T-helper 1 cell treated with Interleukin-12 subunit alpha and Interleukin-12 subunit beta and Interleukin-4 antibody, amounts not matched to agents 30 μg/mL and 1 μg/mL, for 36 hours (primary cell): ENCODE measurements at regions not wholly inside any gene's neighbourhood (a gene's known extent, or its start where the extent isn't known, plus 50 kb on each side); places are given as distances from the start of the nearest gene placed in this dataset.
"Not testable (repeated sequence)": the region's sequence is repeated elsewhere in the genome, so short reads cannot be mapped to it uniquely, and the experiment has no call there.

Source experiments
- H3K27ac Mint-ChIP-seq: one replicate; pipeline ENCODE4 v1.8.0; 2021; ENCODE audit warnings: mild to moderate bottlenecking, mixed read lengths
- H3K27me3 Mint-ChIP-seq: one replicate; pipeline ENCODE4 v1.8.0; 2021; ENCODE audit warnings: low read depth, mixed read lengths
- H3K36me3 Mint-ChIP-seq: one replicate; pipeline ENCODE4 v1.8.0; 2021; ENCODE audit warnings: low read depth, mixed read lengths
- H3K4me1 Mint-ChIP-seq: one replicate; pipeline ENCODE4 v1.8.0; 2021; ENCODE audit warnings: low read depth, mixed read lengths
- H3K4me3 Mint-ChIP-seq: one replicate; pipeline ENCODE4 v1.8.0; 2021; ENCODE audit warnings: mild to moderate bottlenecking, moderate library complexity, mixed read lengths
- H3K9me3 Mint-ChIP-seq: one replicate; pipeline ENCODE4 v1.8.0; 2021; ENCODE audit warnings: mixed read lengths

- H3K36me3 Mint-ChIP-seq, result no peaks in the 10 kb centered on the region
Measured at GRCh38 chr11:134592391-134592990, 180.4 kb upstream of the B3GAT1 start.

GRCh38 chr11:134591338-134591737, 179.3 kb upstream of the B3GAT1 start:
- Mint-ChIP-seq H3K9me3 (no peaks in the 10 kb centered on the region), H3K27ac (no peak overlapping the region), H3K36me3 (no peaks in the 10 kb centered on the region), H3K4me1 (no peaks in the 10 kb centered on the region), H3K4me3 (no peak overlapping the region), H3K27me3 (peaks cover 30% of the 10 kb centered on the region)

More at GRCh38 chr11:134592391-134592990, 180.4 kb upstream of the B3GAT1 start:
- no peak overlapping the region for H3K27ac Mint-ChIP-seq
- H3K27me3 Mint-ChIP-seq, result peaks cover 30% of the 10 kb centered on the region
- H3K4me3 Mint-ChIP-seq, result no peak overlapping the region
- no peaks in the 10 kb centered on the region for H3K9me3 Mint-ChIP-seq
- H3K4me1 Mint-ChIP-seq, result no peaks in the 10 kb centered on the region

GRCh38 chr11:134589129-134589528, 177.1 kb upstream of the B3GAT1 start:
- H3K4me3 Mint-ChIP-seq, result no peak overlapping the region
- no peaks in the 10 kb centered on the region for H3K9me3 Mint-ChIP-seq
- H3K27me3 Mint-ChIP-seq, result peaks cover 15% of the 10 kb centered on the region
- no peaks in the 10 kb centered on the region for H3K36me3 Mint-ChIP-seq
- H3K4me1 Mint-ChIP-seq, result no peaks in the 10 kb centered on the region
- H3K27ac Mint-ChIP-seq, result no peak overlapping the region

GRCh38 chr11:134588460-134589110, 176.5 kb upstream of the B3GAT1 start:
- not testable (repeated sequence) for H3K36me3 Mint-ChIP-seq, H3K27ac Mint-ChIP-seq, H3K4me3 Mint-ChIP-seq, H3K4me1 Mint-ChIP-seq, H3K9me3 Mint-ChIP-seq
- peaks cover 15% of the 10 kb centered on the region for H3K27me3 Mint-ChIP-seq

- H3K4me3 Mint-ChIP-seq, result no peak overlapping the region
- no peaks in the 10 kb centered on the region for H3K9me3 Mint-ChIP-seq
- H3K27me3 Mint-ChIP-seq, result peaks cover 17% of the 10 kb centered on the region
- H3K27ac Mint-ChIP-seq, result no peak overlapping the region
- no peaks in the 10 kb centered on the region for H3K36me3 Mint-ChIP-seq
- H3K4me1 Mint-ChIP-seq, result peaks cover 9% of the 10 kb centered on the region
Measured at GRCh38 chr11:134587345-134587744, 175.3 kb upstream of the B3GAT1 start.

- no peaks in the 10 kb centered on the region for H3K9me3 Mint-ChIP-seq
- peaks cover 15% of the 10 kb centered on the region for H3K27me3 Mint-ChIP-seq
- no peak overlapping the region for H3K4me3 Mint-ChIP-seq
- H3K27ac Mint-ChIP-seq, result no peak overlapping the region
- no peaks in the 10 kb centered on the region for H3K36me3 Mint-ChIP-seq
- H3K4me1 Mint-ChIP-seq, result peaks cover 9% of the 10 kb centered on the region
Measured at GRCh38 chr11:134586726-134587125, 174.7 kb upstream of the B3GAT1 start.

GRCh38 chr11:134585666-134586610, 173.9 kb upstream of the B3GAT1 start:
- peaks cover 17% of the 10 kb centered on the region for H3K27me3 Mint-ChIP-seq
- H3K36me3 Mint-ChIP-seq, result no peaks in the 10 kb centered on the region
- no peak overlapping the region for H3K27ac Mint-ChIP-seq
- no peak overlapping the region for H3K4me3 Mint-ChIP-seq
- peaks cover 9% of the 10 kb centered on the region for H3K4me1 Mint-ChIP-seq
- no peaks in the 10 kb centered on the region for H3K9me3 Mint-ChIP-seq

- Mint-ChIP-seq H3K4me3 (no peak overlapping the region), H3K4me1 (peaks cover 9% of the 10 kb centered on the region), H3K27ac (no peak overlapping the region), H3K9me3 (no peaks in the 10 kb centered on the region), H3K27me3 (peaks cover 17% of the 10 kb centered on the region), H3K36me3 (no peaks in the 10 kb centered on the region)
Measured at GRCh38 chr11:134584706-134585445, 172.8 kb upstream of the B3GAT1 start.

- Mint-ChIP-seq H3K27ac (no peak overlapping the region), H3K9me3 (no peaks in the 10 kb centered on the region), H3K36me3 (no peaks in the 10 kb centered on the region), H3K4me3 (no peak overlapping the region), H3K27me3 (peaks cover 17% of the 10 kb centered on the region), H3K4me1 (peaks cover 9% of the 10 kb centered on the region)
Measured at GRCh38 chr11:134584001-134584561, 172.0 kb upstream of the B3GAT1 start.

GRCh38 chr11:134583397-134583990, 171.5 kb upstream of the B3GAT1 start:
- Mint-ChIP-seq H3K4me3 (no peak overlapping the region), H3K9me3 (no peaks in the 10 kb centered on the region), H3K36me3 (no peaks in the 10 kb centered on the region), H3K27me3 (peaks cover 17% of the 10 kb centered on the region), H3K4me1 (peaks cover 9% of the 10 kb centered on the region), H3K27ac (no peak overlapping the region)

- Mint-ChIP-seq H3K27ac (no peak overlapping the region), H3K9me3 (no peaks in the 10 kb centered on the region), H3K4me3 (no peak overlapping the region), H3K27me3 (peaks cover 17% of the 10 kb centered on the region), H3K4me1 (peaks cover 9% of the 10 kb centered on the region), H3K36me3 (no peaks in the 10 kb centered on the region)
Measured at GRCh38 chr11:134582770-134583095, 170.7 kb upstream of the B3GAT1 start.

GRCh38 chr11:134581966-134582769, 170.1 kb upstream of the B3GAT1 start:
- Mint-ChIP-seq H3K27ac (no peak overlapping the region), H3K27me3 (peaks cover 17% of the 10 kb centered on the region), H3K4me3 (no peak overlapping the region), H3K9me3 (no peaks in the 10 kb centered on the region), H3K36me3 (no peaks in the 10 kb centered on the region), H3K4me1 (peaks cover 9% of the 10 kb centered on the region)

- Mint-ChIP-seq H3K4me3 (no peak overlapping the region), H3K27ac (no peak overlapping the region), H3K36me3 (no peaks in the 10 kb centered on the region), H3K4me1 (peaks cover 9% of the 10 kb centered on the region), H3K27me3 (peaks cover 17% of the 10 kb centered on the region), H3K9me3 (no peaks in the 10 kb centered on the region)
Measured at GRCh38 chr11:134581121-134581626, 169.1 kb upstream of the B3GAT1 start.
